Pancreas (tissue), 10 donors: ENCODE measurements at regions not wholly inside any gene's neighbourhood (a gene's known extent, or its start where the extent isn't known, plus 50 kb on each side); places are given as distances from the start of the nearest gene placed in this dataset.

Experiments used
- ATAC-seq, 4 donors: fragments of 200-7000 bp; cut with Tn5 transposase; one replicate each; pipeline versions ENCODE4 v1.8.0 to v1.9.1; 2020; ENCODE audit warnings: mild to moderate bottlenecking in 4 of 4, moderate library complexity in 4 of 4
- DNase-seq, 6 donors: peaks; one replicate each; pipeline ENCODE4 v3.0.0-alpha.2; 2020
- FAIRE-seq: peaks from 2 replicates; lab custom pipeline; 2012; peaks lifted over from hg19 to GRCh38; lab: Jason Lieb, UNC
- H3K27ac ChIP-seq, 4 donors: fragments of 200-600 bp; sonication (generic); 1 replicate in 3 of 4; 2 replicates in 1 of 4; pipeline versions ENCODE4 v1.5.0 to v1.8.0; 2020
- H3K27me3 ChIP-seq, 4 donors: fragments of 200-600 bp; one replicate each; pipeline ENCODE4 v1.8.0; 2021
- H3K36me3 ChIP-seq, 3 donors: fragments of 200-600 bp; sonication (generic) in 1 of 3; one replicate each; pipeline versions ENCODE4 v1.5.0 to v1.8.0; 2020 to 2021
- H3K4me1 ChIP-seq, 3 donors: fragments of 200-600 bp; one replicate each; pipeline ENCODE4 v1.8.0; 2021
- H3K4me3 ChIP-seq, 4 donors: fragments of 200-600 bp; sonication (generic) in 2 of 4; one replicate each; pipeline versions ENCODE4 v1.5.0 to v1.8.0; 2020 to 2021
- H3K9me3 ChIP-seq, 4 donors: fragments of 200-600 bp; one replicate each; pipeline ENCODE4 v1.8.0; 2021
- WGBS, 2 donors: extraction: QIAGEN DNeasy Blood & Tissue Kit; methylation state at CpG; one replicate each; pipeline ENCODE4 v1.1.7; 2013; 5-methylcytosine and 5-hydroxymethylcytosine counted together
- intact Hi-C, 3 donors: fragments of 100-400 bp; cut with DNase I; formaldehyde crosslinking; loops; one replicate each; pipeline versions ENCODE4 v1.11.1 to v1.14.2; 2022
- TF ChIP-seq, protein P1 (sequence below), 4 donors: fragments of 200-600 bp; sonication (generic) in 3 of 4; IDR thresholded peaks; one replicate each; pipeline versions ENCODE4 v1.5.0 to v1.8.0; 2021; ENCODE audit warnings: antibody characterized with exemption in 4 of 4
- donor health status: healthy with polysubstance abuse.
- donor health status: DM: no; HTN: no; CAD: no; lungs with moderate emphysema.
- donor health status: DM: no; HTN: no; CAD: no.
- donor health status: control.
- donor health status: control.
- donor health status: Bipolar disorder and iron deficiency.
- donor health status: DM: yes; HTN: yes; CAD: no.
- donor health status: DM: no; HTN: no; CAD: no.
- donor health status: DM: no; HTN: no; CAD: no.
- donor health status: DM: yes; HTN: yes; CAD: no.

- DNase-seq (no peak), ATAC-seq (no peak), FAIRE-seq (no peak)
- Histone ChIP-seq H3K27ac (no peak overlapping the region), H3K27me3 (no peaks in the 10 kb centered on the region), H3K4me3 (no peak overlapping the region), H3K4me1 (no peaks in the 10 kb centered on the region), H3K9me3 (no peaks in the 10 kb centered on the region), H3K36me3 (no peaks in the 10 kb centered on the region)
- intact Hi-C loops = no loop called here
- WGBS, 2 donors = 52 to 53% methylated on average over 5 of the region's 5 CpGs
- TF ChIP-seq, protein P1, sequence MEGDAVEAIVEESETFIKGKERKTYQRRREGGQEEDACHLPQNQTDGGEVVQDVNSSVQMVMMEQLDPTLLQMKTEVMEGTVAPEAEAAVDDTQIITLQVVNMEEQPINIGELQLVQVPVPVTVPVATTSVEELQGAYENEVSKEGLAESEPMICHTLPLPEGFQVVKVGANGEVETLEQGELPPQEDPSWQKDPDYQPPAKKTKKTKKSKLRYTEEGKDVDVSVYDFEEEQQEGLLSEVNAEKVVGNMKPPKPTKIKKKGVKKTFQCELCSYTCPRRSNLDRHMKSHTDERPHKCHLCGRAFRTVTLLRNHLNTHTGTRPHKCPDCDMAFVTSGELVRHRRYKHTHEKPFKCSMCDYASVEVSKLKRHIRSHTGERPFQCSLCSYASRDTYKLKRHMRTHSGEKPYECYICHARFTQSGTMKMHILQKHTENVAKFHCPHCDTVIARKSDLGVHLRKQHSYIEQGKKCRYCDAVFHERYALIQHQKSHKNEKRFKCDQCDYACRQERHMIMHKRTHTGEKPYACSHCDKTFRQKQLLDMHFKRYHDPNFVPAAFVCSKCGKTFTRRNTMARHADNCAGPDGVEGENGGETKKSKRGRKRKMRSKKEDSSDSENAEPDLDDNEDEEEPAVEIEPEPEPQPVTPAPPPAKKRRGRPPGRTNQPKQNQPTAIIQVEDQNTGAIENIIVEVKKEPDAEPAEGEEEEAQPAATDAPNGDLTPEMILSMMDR (IDR thresholded peaks at IDR 0.05) = no peak
Observed at GRCh38 chr18:25736516-25736915, 353.9 kb downstream of the SS18 start.

- ATAC-seq (no peak), FAIRE-seq (no peak), DNase-seq (peak in 1 of 6 donors; percentile 12)
- intact Hi-C loops = no loop called here
- no peaks in the 10 kb centered on the region for H3K9me3 ChIP-seq
- no peaks in the 10 kb centered on the region for H3K4me1 ChIP-seq
- no peaks in the 10 kb centered on the region for H3K36me3 ChIP-seq
- H3K27ac ChIP-seq = no peak overlapping the region
- H3K4me3 ChIP-seq = no peak overlapping the region
- TF ChIP-seq, protein P1 (IDR thresholded peaks at IDR 0.05) = no peak
- H3K27me3 ChIP-seq = no peaks in the 10 kb centered on the region
- 29 to 33% methylated on average over 8 of the region's 8 CpGs for WGBS, 2 donors
Observed at GRCh38 chr18:25735459-25735858, 355.0 kb downstream of the SS18 start.

DNA sequence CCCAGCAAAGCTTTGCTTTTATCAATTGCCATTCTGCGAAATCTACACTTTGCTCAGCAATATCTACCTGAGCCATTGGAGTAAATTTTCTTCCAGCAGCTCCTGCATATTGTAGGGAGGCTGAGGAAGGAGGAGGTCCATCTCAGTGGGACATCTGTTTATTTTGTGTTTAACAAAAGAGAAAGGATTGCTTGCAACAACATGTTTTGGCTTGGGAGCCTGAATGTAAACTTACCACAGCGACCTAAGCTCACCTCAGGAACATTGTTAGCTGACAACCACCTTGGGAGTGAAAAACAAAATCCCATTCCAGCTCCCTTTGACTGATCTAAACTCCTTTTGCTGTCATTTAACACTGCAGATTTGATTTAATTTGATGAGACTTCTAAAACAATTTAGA, 356.1 kb downstream of the SS18 start:
- WGBS, 2 donors = 32 to 42% methylated on average over 2 of the region's 2 CpGs
- no peak overlapping the region for H3K4me3 ChIP-seq
- no peaks in the 10 kb centered on the region for H3K27me3 ChIP-seq
- no peaks in the 10 kb centered on the region for H3K36me3 ChIP-seq
- H3K9me3 ChIP-seq = no peaks in the 10 kb centered on the region
- TF ChIP-seq, protein P1 (IDR thresholded peaks at IDR 0.05) = no peak
- intact Hi-C loops = no loop called here
- DNase-seq = no peak
- no peak for FAIRE-seq
- ATAC-seq = no peak
- no peaks in the 10 kb centered on the region for H3K4me1 ChIP-seq
- H3K27ac ChIP-seq = no peak overlapping the region

DNA sequence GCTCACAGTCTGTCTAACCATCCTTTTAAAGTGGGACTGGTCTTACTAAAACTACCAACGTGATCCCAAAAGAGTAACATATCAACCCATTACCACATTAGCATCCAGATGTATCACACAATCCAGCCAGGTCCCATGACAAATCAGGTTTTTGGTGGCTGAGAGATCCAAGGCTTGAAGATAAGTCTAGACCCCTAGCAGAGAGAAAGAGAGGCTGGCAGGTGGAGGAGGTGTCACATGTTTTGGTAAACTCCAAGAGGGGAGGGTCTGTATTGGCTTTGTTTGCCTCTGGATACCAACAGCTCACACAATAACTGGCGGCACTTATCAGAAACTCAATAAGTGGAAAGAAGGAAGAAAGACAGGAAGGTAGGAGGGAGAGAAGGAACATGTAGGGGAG, 357.6 kb downstream of the SS18 start:
- intact Hi-C loops = no loop called here
- Histone ChIP-seq H3K4me1 (no peaks in the 10 kb centered on the region), H3K36me3 (no peaks in the 10 kb centered on the region), H3K27me3 (no peaks in the 10 kb centered on the region), H3K4me3 (no peak overlapping the region), H3K27ac (no peak overlapping the region), H3K9me3 (no peaks in the 10 kb centered on the region)
- 27 to 36% methylated on average over 2 of the region's 2 CpGs for WGBS, 2 donors
- no peak for DNase-seq
- TF ChIP-seq, protein P1 (IDR thresholded peaks at IDR 0.05) = no peak
- ATAC-seq = no peak
- no peak for FAIRE-seq

GRCh38 chr18:25729072-25729471, 361.3 kb downstream of the SS18 start:
- FAIRE-seq (no peak), ATAC-seq (no peak), DNase-seq (no peak)
- Histone ChIP-seq H3K27ac (no peak overlapping the region), H3K4me1 (no peaks in the 10 kb centered on the region), H3K27me3 (no peaks in the 10 kb centered on the region), H3K36me3 (no peaks in the 10 kb centered on the region), H3K9me3 (no peaks in the 10 kb centered on the region), H3K4me3 (no peak overlapping the region)
- intact Hi-C loops = no loop called here
- WGBS, 2 donors = 51 to 75% methylated on average over 1 of the region's 1 CpG
- TF ChIP-seq, protein P1 (IDR thresholded peaks at IDR 0.05) = no peak
